ENCODE measurements at regions not wholly inside any gene's neighbourhood (a gene's known extent, or its start where the extent isn't known, plus 50 kb on each side); places are given as distances from the start of the nearest gene placed in this dataset.
"Not testable (repeated sequence)": the region's sequence is repeated elsewhere in the genome, so short reads cannot be mapped to it uniquely, and the experiment has no call there.

DNA sequence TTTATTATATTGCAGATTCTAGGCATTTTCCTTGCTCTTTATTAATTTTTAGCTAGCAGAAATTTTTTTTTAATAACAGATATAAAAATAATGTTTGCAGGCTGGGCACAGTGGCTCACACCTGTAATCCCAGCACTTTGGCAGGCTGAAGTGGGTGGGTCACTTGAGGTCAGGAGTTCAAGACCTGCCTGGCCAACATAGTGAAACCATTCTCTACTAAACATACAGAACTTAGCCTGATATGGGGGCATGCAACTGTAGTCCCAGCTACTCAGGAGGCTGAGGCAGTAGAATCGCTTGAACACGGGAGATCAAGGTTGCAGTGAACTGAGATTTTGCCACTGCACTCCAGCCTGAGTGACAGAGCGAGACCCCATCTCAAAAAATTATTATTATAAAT, 304.6 kb upstream of the KCND2 start:
- TF ChIP-seq, protein P1, sequence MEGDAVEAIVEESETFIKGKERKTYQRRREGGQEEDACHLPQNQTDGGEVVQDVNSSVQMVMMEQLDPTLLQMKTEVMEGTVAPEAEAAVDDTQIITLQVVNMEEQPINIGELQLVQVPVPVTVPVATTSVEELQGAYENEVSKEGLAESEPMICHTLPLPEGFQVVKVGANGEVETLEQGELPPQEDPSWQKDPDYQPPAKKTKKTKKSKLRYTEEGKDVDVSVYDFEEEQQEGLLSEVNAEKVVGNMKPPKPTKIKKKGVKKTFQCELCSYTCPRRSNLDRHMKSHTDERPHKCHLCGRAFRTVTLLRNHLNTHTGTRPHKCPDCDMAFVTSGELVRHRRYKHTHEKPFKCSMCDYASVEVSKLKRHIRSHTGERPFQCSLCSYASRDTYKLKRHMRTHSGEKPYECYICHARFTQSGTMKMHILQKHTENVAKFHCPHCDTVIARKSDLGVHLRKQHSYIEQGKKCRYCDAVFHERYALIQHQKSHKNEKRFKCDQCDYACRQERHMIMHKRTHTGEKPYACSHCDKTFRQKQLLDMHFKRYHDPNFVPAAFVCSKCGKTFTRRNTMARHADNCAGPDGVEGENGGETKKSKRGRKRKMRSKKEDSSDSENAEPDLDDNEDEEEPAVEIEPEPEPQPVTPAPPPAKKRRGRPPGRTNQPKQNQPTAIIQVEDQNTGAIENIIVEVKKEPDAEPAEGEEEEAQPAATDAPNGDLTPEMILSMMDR (IDR thresholded peaks at IDR 0.05; ENCODE audit: low read depth, low read length, missing input control) = not testable (repeated sequence)
- TF ChIP-seq YY1 (IDR thresholded peaks at IDR 0.05); GABPA (IDR thresholded peaks at IDR 0.05 in 1 of 2, conservative IDR thresholded peaks at IDR 0.05 in 1 of 2): not testable (repeated sequence)
- TF ChIP-seq, protein P2, sequence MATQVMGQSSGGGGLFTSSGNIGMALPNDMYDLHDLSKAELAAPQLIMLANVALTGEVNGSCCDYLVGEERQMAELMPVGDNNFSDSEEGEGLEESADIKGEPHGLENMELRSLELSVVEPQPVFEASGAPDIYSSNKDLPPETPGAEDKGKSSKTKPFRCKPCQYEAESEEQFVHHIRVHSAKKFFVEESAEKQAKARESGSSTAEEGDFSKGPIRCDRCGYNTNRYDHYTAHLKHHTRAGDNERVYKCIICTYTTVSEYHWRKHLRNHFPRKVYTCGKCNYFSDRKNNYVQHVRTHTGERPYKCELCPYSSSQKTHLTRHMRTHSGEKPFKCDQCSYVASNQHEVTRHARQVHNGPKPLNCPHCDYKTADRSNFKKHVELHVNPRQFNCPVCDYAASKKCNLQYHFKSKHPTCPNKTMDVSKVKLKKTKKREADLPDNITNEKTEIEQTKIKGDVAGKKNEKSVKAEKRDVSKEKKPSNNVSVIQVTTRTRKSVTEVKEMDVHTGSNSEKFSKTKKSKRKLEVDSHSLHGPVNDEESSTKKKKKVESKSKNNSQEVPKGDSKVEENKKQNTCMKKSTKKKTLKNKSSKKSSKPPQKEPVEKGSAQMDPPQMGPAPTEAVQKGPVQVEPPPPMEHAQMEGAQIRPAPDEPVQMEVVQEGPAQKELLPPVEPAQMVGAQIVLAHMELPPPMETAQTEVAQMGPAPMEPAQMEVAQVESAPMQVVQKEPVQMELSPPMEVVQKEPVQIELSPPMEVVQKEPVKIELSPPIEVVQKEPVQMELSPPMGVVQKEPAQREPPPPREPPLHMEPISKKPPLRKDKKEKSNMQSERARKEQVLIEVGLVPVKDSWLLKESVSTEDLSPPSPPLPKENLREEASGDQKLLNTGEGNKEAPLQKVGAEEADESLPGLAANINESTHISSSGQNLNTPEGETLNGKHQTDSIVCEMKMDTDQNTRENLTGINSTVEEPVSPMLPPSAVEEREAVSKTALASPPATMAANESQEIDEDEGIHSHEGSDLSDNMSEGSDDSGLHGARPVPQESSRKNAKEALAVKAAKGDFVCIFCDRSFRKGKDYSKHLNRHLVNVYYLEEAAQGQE (IDR thresholded peaks at IDR 0.05) = not testable (repeated sequence)

Data from liver (tissue), 3 donors.